Peyer's patch (tissue), 4 donors: ENCODE measurements at regions not wholly inside any gene's neighbourhood (a gene's known extent, or its start where the extent isn't known, plus 50 kb on each side); places are given as distances from the start of the nearest gene placed in this dataset.

Experiments used
- CTCF ChIP-seq, 6 experiments: fragments of 450-650 bp in 4 of 6; fragments of 200-600 bp in 2 of 6; sonication (generic) in 1 of 6; IDR thresholded peaks; one replicate each; pipeline ENCODE4 v1.5.1; 2017 to 2019; ENCODE audit warnings: antibody characterized with exemption in 6 of 6, mild to moderate bottlenecking in 3 of 6, moderate library complexity in 1 of 6
- POLR2A ChIP-seq, 2 donors: fragments of 450-650 bp; IDR thresholded peaks; one replicate each; pipeline ENCODE4 v1.5.1; 2017; ENCODE audit warnings: antibody characterized with exemption in 2 of 2, mild to moderate bottlenecking in 2 of 2, moderate library complexity in 2 of 2

- no peak for TF ChIP-seq CTCF (IDR thresholded peaks at IDR 0.05)
- TF ChIP-seq POLR2A (IDR thresholded peaks at IDR 0.05) = no peak
These were observed 308.4 kb downstream of the BRD1 start for GRCh38 chr22:49519117-49519737.
